ENCODE measurements at regions not wholly inside any gene's neighbourhood (a gene's known extent, or its start where the extent isn't known, plus 50 kb on each side); places are given as distances from the start of the nearest gene placed in this dataset.
"Not testable (repeated sequence)": the region's sequence is repeated elsewhere in the genome, so short reads cannot be mapped to it uniquely, and the experiment has no call there.

DNA sequence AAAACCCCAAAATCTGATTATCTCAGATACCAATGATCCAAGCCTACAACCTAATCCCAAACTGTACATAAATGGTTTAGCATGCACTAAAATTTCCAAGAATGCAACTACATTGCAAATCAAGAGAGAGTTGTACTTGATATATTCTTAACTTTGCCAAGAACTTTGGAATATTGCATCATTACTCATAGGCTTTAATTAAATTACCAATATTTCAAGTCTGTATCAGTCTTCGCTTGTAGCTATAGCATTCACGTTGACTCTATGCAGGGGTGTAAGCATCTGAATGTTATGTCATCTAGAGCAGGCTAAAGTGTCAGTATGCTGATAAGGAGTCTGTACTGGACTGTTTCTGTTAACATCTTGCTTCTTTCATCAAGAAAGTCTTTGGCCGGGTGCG lies 56.3 kb downstream of the FOXI3 start:
- Mint-ChIP-seq H3K4me3 (no peak overlapping the region), H3K36me3 (ENCODE audit: insufficient read depth in 2 of 2) (no peaks in the 10 kb centered on the region), H3K4me1 (ENCODE audit: low read depth) (no peaks in the 10 kb centered on the region), H3K27ac (no peak overlapping the region), H3K9me3 (no peaks in the 10 kb centered on the region), H3K27me3 (ENCODE audit: low read depth) (peaks cover 6% of the 10 kb centered on the region)
- no peak for DNase-seq
- ATAC-seq (replicated peaks in 1 of 2), result no peak

GRCh38 chr2:88377641-88377991 lies 74.9 kb downstream of the FOXI3 start:
- ATAC-seq (replicated peaks in 1 of 2) (no peak), DNase-seq (no peak)
- Mint-ChIP-seq H3K4me3 (no peak overlapping the region), H3K4me1 (ENCODE audit: low read depth) (no peaks in the 10 kb centered on the region), H3K27me3 (ENCODE audit: low read depth) (peaks cover 6% of the 10 kb centered on the region), H3K36me3 (ENCODE audit: insufficient read depth in 2 of 2) (no peaks in the 10 kb centered on the region), H3K9me3 (peaks cover 0 to 1% of the 10 kb centered on the region in 2 donors), H3K27ac (no peak overlapping the region)

- Mint-ChIP-seq H3K36me3 (ENCODE audit: insufficient read depth in 2 of 2) (no peaks in the 10 kb centered on the region), H3K4me1 (ENCODE audit: low read depth) (no peaks in the 10 kb centered on the region)
- ATAC-seq (replicated peaks in 1 of 2), result no peak
These were observed 80.5 kb downstream of the FOXI3 start for GRCh38 chr2:88372042-88372441.

DNA sequence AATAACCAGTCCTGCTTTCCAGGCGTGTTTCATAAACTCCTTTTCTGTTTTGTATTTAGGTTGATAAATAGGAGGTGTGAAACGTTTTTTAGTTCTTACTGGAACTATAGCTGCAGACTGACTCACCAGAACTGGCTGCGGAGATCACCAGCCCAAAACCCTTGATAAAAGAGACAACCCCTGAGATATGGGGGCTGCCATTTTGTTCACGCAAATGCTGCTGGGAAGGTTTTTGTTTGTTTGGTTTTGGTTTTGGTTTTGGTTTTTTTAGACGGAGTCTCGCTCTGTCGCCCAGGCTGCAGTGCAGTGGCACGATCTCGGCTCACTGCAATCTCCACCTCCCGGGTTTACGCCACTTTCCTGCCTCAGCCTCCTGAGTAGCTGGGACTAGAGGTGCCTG lies 87.1 kb downstream of the FOXI3 start:
- not testable (repeated sequence) for H3K9me3 Mint-ChIP-seq; H3K4me3 Mint-ChIP-seq; ATAC-seq (replicated peaks in 1 of 2); H3K27ac Mint-ChIP-seq; DNase-seq; H3K36me3 Mint-ChIP-seq (ENCODE audit: insufficient read depth in 2 of 2); H3K27me3 Mint-ChIP-seq (ENCODE audit: low read depth); H3K4me1 Mint-ChIP-seq (ENCODE audit: low read depth)

More at GRCh38 chr2:88372042-88372441, 80.5 kb downstream of the FOXI3 start:
- Mint-ChIP-seq H3K9me3 (no peaks in the 10 kb centered on the region), H3K4me3 (no peak overlapping the region), H3K27me3 (ENCODE audit: low read depth) (peaks cover 11% of the 10 kb centered on the region), H3K27ac (no peak overlapping the region)
- no peak for DNase-seq

- Mint-ChIP-seq H3K36me3 (ENCODE audit: insufficient read depth in 2 of 2) (no peaks in the 10 kb centered on the region), H3K4me1 (ENCODE audit: low read depth) (peaks cover 6% of the 10 kb centered on the region), H3K27me3 (ENCODE audit: low read depth) (peaks cover 9% of the 10 kb centered on the region), H3K9me3 (no peaks in the 10 kb centered on the region), H3K27ac (no peak overlapping the region), H3K4me3 (no peak overlapping the region)
- ATAC-seq (replicated peaks in 1 of 2) (no peak), DNase-seq (no peak)
These were observed 97.0 kb downstream of the FOXI3 start for GRCh38 chr2:88355486-88355885.

GRCh38 chr2:88351249-88351601 lies 101.3 kb downstream of the FOXI3 start:
- ATAC-seq (replicated peaks in 1 of 2), result no peak
- H3K4me3 Mint-ChIP-seq, result peak overlapping the region in 1 of 2 donors; percentile 66
- no peaks in the 10 kb centered on the region for H3K36me3 Mint-ChIP-seq (ENCODE audit: insufficient read depth in 2 of 2)
- H3K27ac Mint-ChIP-seq, result no peak overlapping the region
- H3K9me3 Mint-ChIP-seq, result no peaks in the 10 kb centered on the region
- peaks cover 23% of the 10 kb centered on the region for H3K27me3 Mint-ChIP-seq (ENCODE audit: low read depth)
- H3K4me1 Mint-ChIP-seq (ENCODE audit: low read depth), result peaks cover 6% of the 10 kb centered on the region
- DNase-seq, result no peak

GRCh38 chr2:88350331-88351248 lies 101.9 kb downstream of the FOXI3 start:
- peaks cover 6% of the 10 kb centered on the region for H3K4me1 Mint-ChIP-seq (ENCODE audit: low read depth)
- peak; percentile 61 to 63 for ATAC-seq (replicated peaks in 1 of 2)
- DNase-seq, result peak; percentile 75 to 77
- no peaks in the 10 kb centered on the region for H3K36me3 Mint-ChIP-seq (ENCODE audit: insufficient read depth in 2 of 2)
- peaks cover 23% of the 10 kb centered on the region for H3K27me3 Mint-ChIP-seq (ENCODE audit: low read depth)
- no peaks in the 10 kb centered on the region for H3K9me3 Mint-ChIP-seq
- peak overlapping the region; percentile 66 to 71 for H3K4me3 Mint-ChIP-seq
- no peak overlapping the region for H3K27ac Mint-ChIP-seq

- no peaks in the 10 kb centered on the region for H3K36me3 Mint-ChIP-seq (ENCODE audit: insufficient read depth in 2 of 2)
These were observed 106.7 kb downstream of the FOXI3 start for GRCh38 chr2:88345842-88346241.

GRCh38 chr2:88342749-88343148 lies 109.7 kb downstream of the FOXI3 start:
- Mint-ChIP-seq H3K9me3 (peaks cover 0 to 2% of the 10 kb centered on the region in 2 donors), H3K27me3 (ENCODE audit: low read depth) (peaks cover 12% of the 10 kb centered on the region), H3K27ac (no peak overlapping the region), H3K36me3 (ENCODE audit: insufficient read depth in 2 of 2) (peaks cover 0 to 1% of the 10 kb centered on the region in 2 donors), H3K4me3 (no peak overlapping the region), H3K4me1 (ENCODE audit: low read depth) (peaks cover 7% of the 10 kb centered on the region)
- no peak for DNase-seq
- ATAC-seq (replicated peaks in 1 of 2), result no peak

More at GRCh38 chr2:88345842-88346241, 106.7 kb downstream of the FOXI3 start:
- peaks cover 8% of the 10 kb centered on the region for H3K4me1 Mint-ChIP-seq (ENCODE audit: low read depth)
- peaks cover 16% of the 10 kb centered on the region for H3K27me3 Mint-ChIP-seq (ENCODE audit: low read depth)
- ATAC-seq (replicated peaks in 1 of 2) (no peak), DNase-seq (no peak)
- no peak overlapping the region for H3K27ac Mint-ChIP-seq
- no peak overlapping the region for H3K4me3 Mint-ChIP-seq
- peaks cover 0 to 2% of the 10 kb centered on the region in 2 donors for H3K9me3 Mint-ChIP-seq

DNA sequence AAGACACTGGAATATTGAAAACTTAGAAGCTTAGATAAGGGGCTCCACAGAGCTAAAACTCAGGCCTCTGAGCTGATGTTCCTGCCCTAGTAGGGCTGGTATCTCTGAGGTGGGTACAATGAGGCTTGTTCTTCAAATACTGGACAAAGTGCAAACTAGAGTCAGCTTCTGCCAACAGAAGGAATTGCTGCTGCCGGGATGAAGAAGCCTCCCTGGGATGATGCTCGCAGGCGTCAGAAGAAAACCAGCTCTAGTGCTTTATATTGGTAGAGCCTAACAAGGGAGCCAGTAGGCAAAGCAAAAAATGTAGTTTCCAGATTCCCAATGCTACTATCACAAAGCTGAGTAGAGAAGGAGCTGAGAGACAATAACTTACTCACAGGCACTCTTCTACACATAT lies 118.1 kb downstream of the FOXI3 start:
- ATAC-seq (replicated peaks in 1 of 2) (no peak), DNase-seq (no peak)
- Mint-ChIP-seq H3K27me3 (ENCODE audit: low read depth) (peaks cover 48% of the 10 kb centered on the region), H3K9me3 (no peaks in the 10 kb centered on the region), H3K4me3 (no peak overlapping the region), H3K4me1 (ENCODE audit: low read depth) (no peaks in the 10 kb centered on the region), H3K27ac (no peak overlapping the region), H3K36me3 (ENCODE audit: insufficient read depth in 2 of 2) (no peaks in the 10 kb centered on the region)

DNA sequence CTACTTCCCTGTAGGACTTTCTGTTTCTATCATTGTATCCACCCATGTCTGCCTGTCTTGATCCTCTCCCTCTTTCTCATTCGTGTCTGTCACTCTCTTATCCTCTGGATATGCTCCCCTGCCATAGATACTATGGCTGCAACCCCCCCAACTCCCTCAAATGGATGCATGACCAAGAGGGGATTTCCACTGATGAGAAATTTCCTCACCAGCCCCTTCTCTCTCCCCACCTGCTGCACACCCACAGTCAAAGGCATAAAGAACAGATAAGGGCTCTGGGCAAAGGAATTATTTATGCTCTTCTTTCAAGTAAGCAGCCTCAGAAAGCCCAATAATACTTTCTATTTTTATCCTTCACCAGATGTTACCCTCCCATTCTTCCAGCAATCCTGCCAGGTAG lies 121.3 kb downstream of the FOXI3 start:
- H3K4me1 Mint-ChIP-seq (ENCODE audit: low read depth), result no peaks in the 10 kb centered on the region
- DNase-seq (no peak), ATAC-seq (replicated peaks in 1 of 2) (no peak)
- no peak overlapping the region for H3K27ac Mint-ChIP-seq
- no peaks in the 10 kb centered on the region for H3K9me3 Mint-ChIP-seq
- H3K4me3 Mint-ChIP-seq, result no peak overlapping the region
- H3K27me3 Mint-ChIP-seq (ENCODE audit: low read depth), result peaks cover 32% of the 10 kb centered on the region
- H3K36me3 Mint-ChIP-seq (ENCODE audit: insufficient read depth in 2 of 2), result no peaks in the 10 kb centered on the region

- no peak for ATAC-seq (replicated peaks in 1 of 2)
- no peak overlapping the region for H3K27ac Mint-ChIP-seq
- H3K9me3 Mint-ChIP-seq, result no peaks in the 10 kb centered on the region
- H3K27me3 Mint-ChIP-seq (ENCODE audit: low read depth), result peaks cover 34% of the 10 kb centered on the region
- H3K36me3 Mint-ChIP-seq (ENCODE audit: insufficient read depth in 2 of 2), result no peaks in the 10 kb centered on the region
- DNase-seq, result no peak
- H3K4me3 Mint-ChIP-seq, result no peak overlapping the region
- H3K4me1 Mint-ChIP-seq (ENCODE audit: low read depth), result no peaks in the 10 kb centered on the region
These were observed 122.5 kb downstream of the FOXI3 start for GRCh38 chr2:88329815-88330603.

DNA sequence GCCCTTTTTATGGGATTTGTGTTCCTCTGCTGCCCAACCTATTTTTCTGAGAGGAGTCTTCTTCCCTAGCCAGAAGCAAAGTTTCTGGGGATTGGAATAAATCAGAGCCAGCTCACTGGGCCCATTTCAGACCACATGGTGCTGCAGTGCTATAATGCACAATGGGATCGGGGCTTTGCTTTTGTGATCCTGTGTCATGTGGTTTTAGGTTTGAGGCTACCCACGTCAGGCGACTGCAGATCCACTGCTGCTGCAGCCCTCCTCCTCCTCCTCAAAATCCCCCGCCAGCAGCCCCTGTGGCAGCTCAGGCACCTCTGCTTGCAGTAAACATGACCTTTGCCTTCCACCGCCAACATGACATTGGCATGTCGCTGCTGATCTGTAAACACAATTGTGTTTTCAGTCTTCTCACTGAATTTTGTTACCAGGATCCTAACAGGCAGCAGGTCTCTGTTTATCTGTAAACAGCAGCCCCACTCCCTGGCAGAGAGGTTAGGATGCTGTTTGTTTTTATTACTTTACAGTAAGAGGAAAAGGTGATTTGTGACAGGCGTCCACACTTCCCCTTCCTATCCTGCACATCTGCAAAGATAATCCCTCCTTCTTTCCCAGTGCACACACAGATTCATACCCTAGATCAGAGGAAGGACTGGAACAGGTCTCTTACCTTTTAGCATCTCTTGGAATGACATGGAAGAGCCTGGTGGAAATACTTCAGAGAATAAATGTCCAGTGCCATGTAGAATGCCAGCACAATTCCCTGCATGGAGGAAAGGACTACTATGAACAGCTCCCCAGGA lies 130.8 kb downstream of the FOXI3 start:
- no peaks in the 10 kb centered on the region for H3K36me3 Mint-ChIP-seq (ENCODE audit: insufficient read depth in 2 of 2)
- H3K9me3 Mint-ChIP-seq, result no peaks in the 10 kb centered on the region
- peaks cover 7% of the 10 kb centered on the region for H3K27me3 Mint-ChIP-seq (ENCODE audit: low read depth)
- no peaks in the 10 kb centered on the region for H3K4me1 Mint-ChIP-seq (ENCODE audit: low read depth)
- no peak overlapping the region for H3K4me3 Mint-ChIP-seq
- no peak overlapping the region for H3K27ac Mint-ChIP-seq
- ATAC-seq (replicated peaks in 1 of 2), result no peak
- no peak for DNase-seq
